Liver (tissue), 8 donors: ENCODE measurements at regions not wholly inside any gene's neighbourhood (a gene's known extent, or its start where the extent isn't known, plus 50 kb on each side); places are given as distances from the start of the nearest gene placed in this dataset.

Source experiments
- DNase-seq: peaks from one replicate; pipeline ENCODE4 v3.0.0-alpha.2; 2017; ENCODE audit warnings: low spot score
- H3K27ac ChIP-seq, 2 donors: one replicate each; pipeline ENCODE4 v1.7.0; 2013; ENCODE audit warnings: inconsistent platforms in 2 of 2, low read length in 2 of 2, control low read depth in 1 of 2, low read depth in 1 of 2, mild to moderate bottlenecking in 1 of 2
- H3K27me3 ChIP-seq, 4 donors: one replicate each; pipeline versions ENCODE4 v1.6.1 to v1.7.0; 2013; ENCODE audit warnings: low read length in 3 of 4, inconsistent platforms in 1 of 4, mild to moderate bottlenecking in 1 of 4, moderate library complexity in 1 of 4; ENCODE audit not compliant: control insufficient read depth in 4 of 4, insufficient read depth in 4 of 4
- H3K36me3 ChIP-seq, 4 donors: one replicate each; pipeline versions ENCODE4 v1.6.1 to v1.7.0; 2013; ENCODE audit warnings: low read length in 3 of 4, mild to moderate bottlenecking in 3 of 4, low read depth in 1 of 4, moderate library complexity in 1 of 4; ENCODE audit not compliant: control insufficient read depth in 4 of 4, insufficient read depth in 3 of 4
- H3K4me1 ChIP-seq, 4 donors: one replicate each; pipeline versions ENCODE4 v1.6.1 to v1.7.0; 2013; ENCODE audit warnings: low read length in 3 of 4, mild to moderate bottlenecking in 3 of 4, moderate library complexity in 1 of 4; ENCODE audit not compliant: control insufficient read depth in 4 of 4, insufficient read depth in 4 of 4
- H3K4me3 ChIP-seq, 3 donors: one replicate each; pipeline versions ENCODE4 v1.6.1 to v1.7.0; 2013; ENCODE audit warnings: low read length in 3 of 3, control low read depth in 1 of 3, low read depth in 1 of 3, mild to moderate bottlenecking in 1 of 3
- H3K9ac ChIP-seq, 2 donors: one replicate each; pipeline ENCODE4 v1.7.0; 2013; ENCODE audit warnings: low read length in 2 of 2, mild to moderate bottlenecking in 2 of 2, moderate library complexity in 2 of 2, control low read depth in 1 of 2, low read depth in 1 of 2
- H3K9me3 ChIP-seq, 4 donors: one replicate each; pipeline versions ENCODE4 v1.6.1 to v1.7.0; 2013; ENCODE audit warnings: low read length in 3 of 4; ENCODE audit not compliant: control insufficient read depth in 4 of 4
- ATF3 ChIP-seq: IDR thresholded peaks from 2 replicates; pipeline ENCODE4 v1.6.1; 2016; ENCODE audit warnings: antibody characterized with exemption
- CTCF ChIP-seq: fragments of 150-350 bp; IDR thresholded peaks from 2 replicates; pipeline ENCODE4 v1.5.1; 2017; ENCODE audit warnings: improper control_type of control experiment, low read depth, low read length; ENCODE audit not compliant: missing input control
- EGR1 ChIP-seq, 2 donors: IDR thresholded peaks; 2 replicates each; pipeline ENCODE4 v1.6.1; 2016 to 2018; ENCODE audit warnings: antibody characterized with exemption in 2 of 2, low read depth in 2 of 2
- FOXA1 ChIP-seq: IDR thresholded peaks from 2 replicates; pipeline ENCODE4 v1.6.1; 2016; ENCODE audit warnings: antibody characterized with exemption
- FOXA2 ChIP-seq: IDR thresholded peaks from 2 replicates; pipeline ENCODE4 v1.6.1; 2016; ENCODE audit warnings: antibody characterized with exemption
- GABPA ChIP-seq, 2 donors: IDR thresholded peaks in 1 of 2; conservative IDR thresholded peaks in 1 of 2; 2 replicates each; pipeline ENCODE4 v1.6.1; 2016; ENCODE audit warnings: antibody characterized with exemption in 2 of 2, mild to moderate bottlenecking in 1 of 2, moderate library complexity in 1 of 2
- HNF4A ChIP-seq, 2 donors: conservative IDR thresholded peaks; 2 replicates each; pipeline ENCODE4 v1.6.1; 2016; ENCODE audit warnings: antibody characterized with exemption in 2 of 2, mild to moderate bottlenecking in 2 of 2
- HNF4G ChIP-seq: IDR thresholded peaks from 2 replicates; pipeline ENCODE4 v1.6.1; 2016; ENCODE audit warnings: antibody characterized with exemption
- JUND ChIP-seq, 2 donors: IDR thresholded peaks; 2 replicates each; pipeline ENCODE4 v1.6.1; 2016; ENCODE audit warnings: antibody characterized with exemption in 2 of 2
- NR2F2 ChIP-seq: IDR thresholded peaks from 2 replicates; pipeline ENCODE4 v1.6.1; 2016; ENCODE audit warnings: antibody characterized with exemption
- RXRA ChIP-seq, 2 donors: IDR thresholded peaks; 2 replicates each; pipeline ENCODE4 v1.6.1; 2017 to 2018; ENCODE audit warnings: antibody characterized with exemption in 2 of 2, mild to moderate bottlenecking in 1 of 2
- SP1 ChIP-seq: IDR thresholded peaks from 2 replicates; pipeline ENCODE4 v1.6.1; 2018; ENCODE audit warnings: antibody characterized with exemption, mild to moderate bottlenecking
- TAF1 ChIP-seq: conservative IDR thresholded peaks from 2 replicates; pipeline ENCODE4 v1.6.1; 2016; ENCODE audit warnings: antibody characterized with exemption, mild to moderate bottlenecking
- YY1 ChIP-seq: IDR thresholded peaks from 2 replicates; pipeline ENCODE4 v1.6.1; 2016; ENCODE audit warnings: antibody characterized with exemption, mild to moderate bottlenecking
- ZBTB33 ChIP-seq: IDR thresholded peaks from 2 replicates; pipeline ENCODE4 v1.6.1; 2016; ENCODE audit warnings: antibody characterized with exemption
- WGBS: extraction: QIAGEN DNeasy Blood & Tissue Kit; methylation state at CpG from one replicate; pipeline ENCODE4 v1.1.7; 2013; 5-methylcytosine and 5-hydroxymethylcytosine counted together
- TF ChIP-seq, protein P1 (sequence below): IDR thresholded peaks from 2 replicates; pipeline ENCODE4 v1.6.1; 2016; ENCODE audit warnings: antibody characterized with exemption, mild to moderate bottlenecking
- TF ChIP-seq, protein P2 (sequence below): IDR thresholded peaks from 2 replicates; pipeline ENCODE4 v1.6.1; 2016; ENCODE audit warnings: antibody characterized with exemption
- donor health status: healthy.
- donor health status: healthy.
- donor health status: healthy.
- donor health status: healthy.
- donor health status: healthy.

DNA sequence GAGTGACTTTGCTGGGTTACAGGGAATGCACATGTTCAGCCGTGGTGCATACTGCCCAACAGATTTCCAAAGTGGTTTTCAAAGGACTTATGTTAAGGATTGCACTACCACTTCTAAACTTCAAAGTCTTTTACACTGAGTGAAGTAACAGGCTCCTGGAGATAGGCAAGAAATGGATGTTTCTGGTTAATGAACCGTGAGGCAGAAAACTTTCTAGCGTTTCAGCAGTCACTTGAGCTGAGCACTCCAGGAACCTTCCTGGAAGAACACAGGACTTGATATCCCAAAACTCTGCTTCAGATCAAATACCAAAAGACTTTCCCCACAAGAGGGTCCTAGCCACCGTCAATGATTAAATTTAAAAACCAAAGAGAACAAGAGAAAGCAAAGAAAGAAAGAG is 74.3 kb upstream of the ATP1A1 start (continued):
- TF ChIP-seq, protein P1, sequence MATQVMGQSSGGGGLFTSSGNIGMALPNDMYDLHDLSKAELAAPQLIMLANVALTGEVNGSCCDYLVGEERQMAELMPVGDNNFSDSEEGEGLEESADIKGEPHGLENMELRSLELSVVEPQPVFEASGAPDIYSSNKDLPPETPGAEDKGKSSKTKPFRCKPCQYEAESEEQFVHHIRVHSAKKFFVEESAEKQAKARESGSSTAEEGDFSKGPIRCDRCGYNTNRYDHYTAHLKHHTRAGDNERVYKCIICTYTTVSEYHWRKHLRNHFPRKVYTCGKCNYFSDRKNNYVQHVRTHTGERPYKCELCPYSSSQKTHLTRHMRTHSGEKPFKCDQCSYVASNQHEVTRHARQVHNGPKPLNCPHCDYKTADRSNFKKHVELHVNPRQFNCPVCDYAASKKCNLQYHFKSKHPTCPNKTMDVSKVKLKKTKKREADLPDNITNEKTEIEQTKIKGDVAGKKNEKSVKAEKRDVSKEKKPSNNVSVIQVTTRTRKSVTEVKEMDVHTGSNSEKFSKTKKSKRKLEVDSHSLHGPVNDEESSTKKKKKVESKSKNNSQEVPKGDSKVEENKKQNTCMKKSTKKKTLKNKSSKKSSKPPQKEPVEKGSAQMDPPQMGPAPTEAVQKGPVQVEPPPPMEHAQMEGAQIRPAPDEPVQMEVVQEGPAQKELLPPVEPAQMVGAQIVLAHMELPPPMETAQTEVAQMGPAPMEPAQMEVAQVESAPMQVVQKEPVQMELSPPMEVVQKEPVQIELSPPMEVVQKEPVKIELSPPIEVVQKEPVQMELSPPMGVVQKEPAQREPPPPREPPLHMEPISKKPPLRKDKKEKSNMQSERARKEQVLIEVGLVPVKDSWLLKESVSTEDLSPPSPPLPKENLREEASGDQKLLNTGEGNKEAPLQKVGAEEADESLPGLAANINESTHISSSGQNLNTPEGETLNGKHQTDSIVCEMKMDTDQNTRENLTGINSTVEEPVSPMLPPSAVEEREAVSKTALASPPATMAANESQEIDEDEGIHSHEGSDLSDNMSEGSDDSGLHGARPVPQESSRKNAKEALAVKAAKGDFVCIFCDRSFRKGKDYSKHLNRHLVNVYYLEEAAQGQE: no peak
- TF ChIP-seq YY1 (no peak), JUND (IDR thresholded peaks at IDR 0.05) (no peak), TAF1 (no peak), NR2F2 (no peak), SP1 (no peak), FOXA1 (no peak), HNF4G (no peak)

DNA sequence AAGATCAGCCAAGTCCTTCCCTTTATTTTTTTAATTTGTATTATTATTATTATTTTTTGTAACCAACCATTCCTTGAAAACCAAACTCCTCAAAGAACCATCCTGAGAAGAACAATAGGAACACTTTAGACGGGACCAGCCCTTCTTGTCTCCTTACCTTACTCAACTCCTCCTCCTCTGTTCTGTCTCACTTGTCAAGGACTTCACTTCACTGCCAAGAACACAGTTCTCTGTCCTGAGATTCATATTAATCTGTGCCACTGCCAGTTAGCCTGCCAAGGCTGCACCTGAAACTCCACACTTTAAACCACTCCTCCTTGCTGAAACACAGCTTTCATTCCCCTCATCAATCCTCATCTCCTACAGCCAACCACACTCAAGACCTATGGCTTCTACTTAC is 73.8 kb upstream of the ATP1A1 start:
- Histone ChIP-seq H3K4me1 (peaks cover 0 to 3% (median 0%) of the 10 kb centered on the region in 4 donors), H3K9ac (no peak overlapping the region), H3K36me3 (no peaks in the 10 kb centered on the region), H3K27ac (no peak overlapping the region), H3K27me3 (no peaks in the 10 kb centered on the region), H3K4me3 (no peak overlapping the region), H3K9me3 (no peaks in the 10 kb centered on the region)
- no peak for TF ChIP-seq ATF3
- no peak for TF ChIP-seq JUND (IDR thresholded peaks at IDR 0.05)
- no peak for TF ChIP-seq FOXA2
- no peak for TF ChIP-seq HNF4A (conservative IDR thresholded peaks at IDR 0.05)
- TF ChIP-seq FOXA1: no peak
- no peak for TF ChIP-seq RXRA (IDR thresholded peaks at IDR 0.05)
- TF ChIP-seq EGR1 (IDR thresholded peaks at IDR 0.05; ENCODE audit: low read depth in 2 of 2): no peak
- TF ChIP-seq ZBTB33: no peak
- TF ChIP-seq CTCF: no peak
- TF ChIP-seq, protein P2, sequence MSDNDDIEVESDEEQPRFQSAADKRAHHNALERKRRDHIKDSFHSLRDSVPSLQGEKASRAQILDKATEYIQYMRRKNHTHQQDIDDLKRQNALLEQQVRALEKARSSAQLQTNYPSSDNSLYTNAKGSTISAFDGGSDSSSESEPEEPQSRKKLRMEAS: no peak
- no peak for TF ChIP-seq NR2F2
- TF ChIP-seq HNF4G: no peak
- no peak for TF ChIP-seq GABPA (IDR thresholded peaks at IDR 0.05 in 1 of 2, conservative IDR thresholded peaks at IDR 0.05 in 1 of 2)
- TF ChIP-seq SP1: no peak
- TF ChIP-seq, protein P1: no peak
- no peak for DNase-seq
- 92% methylated on average over 1 of the region's 1 CpG for WGBS
